Testis (tissue), 2 donors: ENCODE measurements at regions not wholly inside any gene's neighbourhood (a gene's known extent, or its start where the extent isn't known, plus 50 kb on each side); places are given as distances from the start of the nearest gene placed in this dataset.

ENCODE experiments used
- DNase-seq: peaks from one replicate; pipeline ENCODE4 v3.0.0-alpha.2; 2019
- H3K27ac ChIP-seq, 2 donors: fragments of 200-600 bp; sonication (generic); one replicate each; pipeline ENCODE4 v1.5.1; 2019
- H3K27me3 ChIP-seq: fragments of 200-600 bp; sonication (generic); one replicate; pipeline ENCODE4 v1.5.1; 2019
- H3K36me3 ChIP-seq: fragments of 200-600 bp; sonication (generic); one replicate; pipeline ENCODE4 v1.5.1; 2017; ENCODE audit warnings: low read depth; ENCODE audit errors: missing control alignments
- H3K4me1 ChIP-seq: fragments of 200-600 bp; sonication (generic); one replicate; pipeline ENCODE4 v1.5.1; 2019
- H3K4me3 ChIP-seq, 2 donors: fragments of 200-600 bp; sonication (generic); one replicate each; pipeline ENCODE4 v1.5.1; 2017 to 2019
- H3K9me3 ChIP-seq: fragments of 200-600 bp; sonication (generic); one replicate; pipeline ENCODE4 v1.5.1; 2017
- POLR2A ChIP-seq: fragments of 450-650 bp; IDR thresholded peaks from one replicate; pipeline ENCODE4 v1.6.1; 2017; ENCODE audit warnings: antibody characterized with exemption, mild to moderate bottlenecking, moderate library complexity
- WGBS, 2 donors: methylation state at CpG; one replicate each; pipeline ENCODE4 v1.1.5; 2018; 5-methylcytosine and 5-hydroxymethylcytosine counted together
- intact Hi-C: fragments of 100-400 bp; cut with DNase I; formaldehyde crosslinking; loops from one replicate; pipeline ENCODE4 v1.15.1; 2023; ENCODE audit warnings: low total_unique reads
- TF ChIP-seq, protein P1 (sequence below), 3 experiments: fragments of 450-650 bp in 2 of 3; fragments of 200-600 bp in 1 of 3; sonication (generic) in 1 of 3; IDR thresholded peaks; one replicate each; pipeline ENCODE4 v1.5.1; 2016 to 2019; ENCODE audit warnings: antibody characterized with exemption in 3 of 3, mild to moderate bottlenecking in 2 of 3, moderate library complexity in 1 of 3

GRCh38 chr21:27149034-27149433 lies 182.1 kb upstream of the ADAMTS5 start:
- TF ChIP-seq POLR2A: no peak
- TF ChIP-seq, protein P1, sequence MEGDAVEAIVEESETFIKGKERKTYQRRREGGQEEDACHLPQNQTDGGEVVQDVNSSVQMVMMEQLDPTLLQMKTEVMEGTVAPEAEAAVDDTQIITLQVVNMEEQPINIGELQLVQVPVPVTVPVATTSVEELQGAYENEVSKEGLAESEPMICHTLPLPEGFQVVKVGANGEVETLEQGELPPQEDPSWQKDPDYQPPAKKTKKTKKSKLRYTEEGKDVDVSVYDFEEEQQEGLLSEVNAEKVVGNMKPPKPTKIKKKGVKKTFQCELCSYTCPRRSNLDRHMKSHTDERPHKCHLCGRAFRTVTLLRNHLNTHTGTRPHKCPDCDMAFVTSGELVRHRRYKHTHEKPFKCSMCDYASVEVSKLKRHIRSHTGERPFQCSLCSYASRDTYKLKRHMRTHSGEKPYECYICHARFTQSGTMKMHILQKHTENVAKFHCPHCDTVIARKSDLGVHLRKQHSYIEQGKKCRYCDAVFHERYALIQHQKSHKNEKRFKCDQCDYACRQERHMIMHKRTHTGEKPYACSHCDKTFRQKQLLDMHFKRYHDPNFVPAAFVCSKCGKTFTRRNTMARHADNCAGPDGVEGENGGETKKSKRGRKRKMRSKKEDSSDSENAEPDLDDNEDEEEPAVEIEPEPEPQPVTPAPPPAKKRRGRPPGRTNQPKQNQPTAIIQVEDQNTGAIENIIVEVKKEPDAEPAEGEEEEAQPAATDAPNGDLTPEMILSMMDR (IDR thresholded peaks at IDR 0.05): no peak

GRCh38 chr21:27146268-27146667 lies 179.4 kb upstream of the ADAMTS5 start:
- H3K4me1 ChIP-seq: no peaks in the 10 kb centered on the region
- H3K9me3 ChIP-seq: no peaks in the 10 kb centered on the region
- H3K27ac ChIP-seq: no peak overlapping the region
- TF ChIP-seq POLR2A: no peak
- TF ChIP-seq, protein P1 (IDR thresholded peaks at IDR 0.05): no peak
- no peak overlapping the region for H3K4me3 ChIP-seq
- DNase-seq: no peak
- WGBS, 2 donors: 77% methylated on average over 1 of the region's 1 CpG
- intact Hi-C loops: no loop called here
- H3K36me3 ChIP-seq: no peaks in the 10 kb centered on the region
- no peaks in the 10 kb centered on the region for H3K27me3 ChIP-seq

More at GRCh38 chr21:27149034-27149433, 182.1 kb upstream of the ADAMTS5 start:
- Histone ChIP-seq H3K4me3 (no peak overlapping the region), H3K36me3 (no peaks in the 10 kb centered on the region), H3K4me1 (no peaks in the 10 kb centered on the region), H3K27me3 (no peaks in the 10 kb centered on the region), H3K27ac (no peak overlapping the region), H3K9me3 (no peaks in the 10 kb centered on the region)
- DNase-seq: no peak
- WGBS, 2 donors: 62 to 63% methylated on average over 2 of the region's 2 CpGs
- intact Hi-C loops: no loop called here

DNA sequence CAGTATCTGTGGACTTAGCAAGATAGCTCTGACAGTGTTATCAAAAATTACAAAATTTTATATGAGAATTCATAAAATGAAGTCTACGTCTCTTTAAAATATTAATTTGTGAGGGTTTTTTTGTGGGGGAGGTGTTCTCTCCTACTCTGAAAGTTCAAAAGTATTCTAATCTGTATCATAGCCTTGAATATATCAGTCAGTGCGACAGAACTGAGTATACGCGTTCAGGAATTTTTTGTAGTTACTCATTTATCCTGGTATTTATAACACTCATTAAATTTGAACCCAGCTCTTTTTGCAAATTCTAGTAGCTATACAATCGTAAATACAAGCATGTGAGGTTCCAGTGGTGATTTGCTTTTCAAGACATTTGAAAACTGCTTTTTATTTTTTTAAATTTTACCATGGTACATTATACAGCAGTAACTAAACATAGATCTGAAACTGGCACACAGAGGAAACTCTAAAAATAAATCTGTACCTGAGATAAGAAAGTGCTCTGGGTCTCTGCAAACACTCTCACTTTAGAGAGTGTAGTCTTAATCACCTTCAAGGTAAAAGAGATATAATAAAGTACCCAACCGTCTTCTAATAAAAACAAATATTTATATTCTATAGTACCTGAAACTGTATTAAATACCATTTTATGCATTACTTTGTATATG lies 178.4 kb upstream of the ADAMTS5 start:
- intact Hi-C loops: no loop called here
- WGBS, 2 donors: 77 to 78% methylated on average over 6 of the region's 6 CpGs
- no peak for TF ChIP-seq POLR2A
- TF ChIP-seq, protein P1 (IDR thresholded peaks at IDR 0.05): no peak

DNA sequence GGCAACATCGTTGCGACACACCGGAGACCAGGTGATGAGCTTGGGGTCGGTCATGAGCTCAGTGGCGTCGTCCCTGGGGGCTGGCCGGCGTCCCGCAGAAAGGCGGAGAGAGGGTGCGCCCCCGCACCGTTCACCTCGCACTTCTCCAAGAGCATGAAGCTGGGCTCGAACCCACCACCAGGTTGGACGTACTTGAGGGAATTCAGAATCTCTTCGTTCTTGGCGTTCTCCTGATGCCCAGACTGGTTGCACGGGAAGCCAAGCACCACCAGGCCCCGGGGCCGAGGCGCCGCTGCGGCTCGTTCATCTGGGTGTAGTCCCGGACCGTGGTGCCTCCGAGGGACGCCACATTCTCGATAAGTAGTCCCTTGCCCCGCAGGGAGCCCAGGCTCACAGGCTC lies 176.6 kb upstream of the ADAMTS5 start:
- Histone ChIP-seq H3K9me3 (no peaks in the 10 kb centered on the region), H3K4me1 (no peaks in the 10 kb centered on the region), H3K36me3 (no peaks in the 10 kb centered on the region), H3K27me3 (no peaks in the 10 kb centered on the region), H3K4me3 (peak overlapping the region; percentile 10 to 44), H3K27ac (no peak overlapping the region)
- WGBS, 2 donors: 53 to 80% methylated on average over 6 to 31 of the region's 31 CpGs
- intact Hi-C loops: no loop called here
- TF ChIP-seq, protein P1 (IDR thresholded peaks at IDR 0.05): no peak
- no peak for TF ChIP-seq POLR2A
- DNase-seq: peak; percentile 28

More for the DNA sequence above, 178.4 kb upstream of the ADAMTS5 start:
- no peaks in the 10 kb centered on the region for H3K4me1 ChIP-seq
- H3K9me3 ChIP-seq: no peaks in the 10 kb centered on the region
- no peak overlapping the region for H3K27ac ChIP-seq
- no peak overlapping the region for H3K4me3 ChIP-seq
- no peaks in the 10 kb centered on the region for H3K27me3 ChIP-seq
- no peaks in the 10 kb centered on the region for H3K36me3 ChIP-seq
- DNase-seq: no peak

DNA sequence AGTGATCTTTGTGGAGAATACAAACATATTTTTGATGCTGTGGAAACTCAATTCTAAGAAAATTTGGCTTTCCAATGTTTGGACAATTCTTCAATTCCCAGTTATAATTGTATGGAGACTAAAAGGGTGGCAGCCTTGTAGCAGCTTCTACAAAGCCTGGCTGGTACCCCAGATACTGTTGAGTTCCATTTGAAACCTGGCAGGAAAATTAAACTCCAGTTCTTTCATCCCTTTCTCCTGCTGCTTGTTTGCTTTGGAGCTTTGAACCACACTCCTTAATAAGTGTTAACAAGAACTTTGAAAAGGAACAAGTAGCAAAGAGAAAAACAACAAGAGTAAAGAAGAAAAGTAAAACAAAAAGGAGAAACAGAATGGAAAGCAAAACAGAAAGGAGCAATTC lies 172.6 kb upstream of the ADAMTS5 start:
- intact Hi-C loops: no loop called here
- DNase-seq: no peak
- Histone ChIP-seq H3K9me3 (no peaks in the 10 kb centered on the region), H3K27ac (no peak overlapping the region), H3K4me1 (no peaks in the 10 kb centered on the region), H3K27me3 (no peaks in the 10 kb centered on the region), H3K4me3 (no peak overlapping the region), H3K36me3 (no peaks in the 10 kb centered on the region)
- TF ChIP-seq, protein P1 (IDR thresholded peaks at IDR 0.05): no peak
- no peak for TF ChIP-seq POLR2A
